Left ventricle myocardium inferior (tissue), 1 donor: ENCODE measurements at regions not wholly inside any gene's neighbourhood (a gene's known extent, or its start where the extent isn't known, plus 50 kb on each side); places are given as distances from the start of the nearest gene placed in this dataset.
A peak's percentile ranks its signal among the peaks of the same experiment; 100 is the strongest.

Experiments used
- DNase-seq: peaks from one replicate; pipeline ENCODE4 v3.0.0-alpha.2; 2020
- H3K27ac ChIP-seq: fragments of 200-600 bp; replicated peaks from 2 replicates; pipeline ENCODE4 v1.8.0; 2021
- H3K27me3 ChIP-seq: fragments of 200-600 bp; 2 replicates; pipeline ENCODE4 v1.8.0; 2021; ENCODE audit warnings: low read depth
- H3K36me3 ChIP-seq: fragments of 200-600 bp; 2 replicates; pipeline ENCODE4 v1.8.0; 2021
- H3K4me1 ChIP-seq: fragments of 200-600 bp; 2 replicates; pipeline ENCODE4 v1.8.0; 2021
- H3K4me3 ChIP-seq: fragments of 200-600 bp; 2 replicates; pipeline ENCODE4 v1.8.0; 2021; ENCODE audit warnings: mild to moderate bottlenecking, moderate library complexity
- H3K9me3 ChIP-seq: fragments of 200-600 bp; replicated peaks from 2 replicates; pipeline ENCODE4 v1.8.0; 2021
- CTCF ChIP-seq: fragments of 200-600 bp; IDR thresholded peaks from 2 replicates; pipeline ENCODE4 v1.8.0; 2021; ENCODE audit warnings: antibody characterized with exemption, mild to moderate bottlenecking, borderline replicate concordance
- intact Hi-C: fragments of 100-400 bp; cut with micrococcal nuclease; formaldehyde crosslinking; loops from one replicate; pipeline ENCODE4 v1.11.0; 2022
- donor health status: DM: no; HTN: yes; CAD: no; lungs with severe emphysema.

GRCh38 chr9:134491856-134492255 lies 149.7 kb upstream of the COL5A1 start:
- Histone ChIP-seq H3K36me3 (no peaks in the 10 kb centered on the region), H3K4me1 (peaks cover 13% of the 10 kb centered on the region), H3K4me3 (no peak overlapping the region), H3K27me3 (peaks cover 88% of the 10 kb centered on the region), H3K9me3 (no peaks in the 10 kb centered on the region), H3K27ac (peak overlapping the region; percentile 76)
- DNase-seq, result no peak
- intact Hi-C loops, result no loop called here
- no peak for TF ChIP-seq CTCF

- H3K9me3 ChIP-seq, result no peaks in the 10 kb centered on the region
- TF ChIP-seq CTCF, result no peak
- DNase-seq, result peak; percentile 69
- H3K36me3 ChIP-seq, result no peaks in the 10 kb centered on the region
- peak overlapping the region; percentile 76 for H3K27ac ChIP-seq
- peaks cover 13% of the 10 kb centered on the region for H3K4me1 ChIP-seq
- peaks cover 90% of the 10 kb centered on the region for H3K27me3 ChIP-seq
- H3K4me3 ChIP-seq, result no peak overlapping the region
- intact Hi-C loops, result no loop called here
Measured at GRCh38 chr9:134492281-134492691, 149.3 kb upstream of the COL5A1 start.

- intact Hi-C loops, result no loop called here
- peaks cover 87% of the 10 kb centered on the region for H3K27me3 ChIP-seq
- H3K36me3 ChIP-seq, result no peaks in the 10 kb centered on the region
- no peak for DNase-seq
- no peak for TF ChIP-seq CTCF
- H3K4me3 ChIP-seq, result no peak overlapping the region
- H3K27ac ChIP-seq, result peak overlapping the region; percentile 76
- H3K9me3 ChIP-seq, result no peaks in the 10 kb centered on the region
- peaks cover 13% of the 10 kb centered on the region for H3K4me1 ChIP-seq
Measured at GRCh38 chr9:134492721-134493460, 148.7 kb upstream of the COL5A1 start.

- peaks cover 12% of the 10 kb centered on the region for H3K4me1 ChIP-seq
- peak overlapping the region; percentile 76 for H3K27ac ChIP-seq
- no peaks in the 10 kb centered on the region for H3K36me3 ChIP-seq
- DNase-seq, result no peak
- no peak overlapping the region for H3K4me3 ChIP-seq
- H3K27me3 ChIP-seq, result peaks cover 83% of the 10 kb centered on the region
- no peaks in the 10 kb centered on the region for H3K9me3 ChIP-seq
- intact Hi-C loops, result no loop called here
- TF ChIP-seq CTCF, result no peak
Measured at GRCh38 chr9:134493461-134494272, 147.9 kb upstream of the COL5A1 start.

- Histone ChIP-seq H3K27me3 (peaks cover 78% of the 10 kb centered on the region), H3K4me1 (peaks cover 5% of the 10 kb centered on the region), H3K36me3 (no peaks in the 10 kb centered on the region), H3K4me3 (no peak overlapping the region), H3K9me3 (no peaks in the 10 kb centered on the region), H3K27ac (no peak overlapping the region)
- intact Hi-C loops, result no loop called here
- DNase-seq, result no peak
- no peak for TF ChIP-seq CTCF
Measured at GRCh38 chr9:134494273-134494815, 147.3 kb upstream of the COL5A1 start.
